Gastroesophageal sphincter (tissue), 4 donors: ENCODE measurements at regions not wholly inside any gene's neighbourhood (a gene's known extent, or its start where the extent isn't known, plus 50 kb on each side); places are given as distances from the start of the nearest gene placed in this dataset.

Source experiments
- ATAC-seq: fragments of 150-250 bp; one replicate; pipeline ENCODE4 v1.9.1; 2016; ENCODE audit warnings: mild to moderate bottlenecking, moderate library complexity
- H3K27ac ChIP-seq, 4 donors: fragments of 200-600 bp; sonication (generic) in 3 of 4; 1 replicate in 3 of 4; 2 replicates in 1 of 4; pipeline ENCODE4 v1.5.1; 2016 to 2019
- H3K27me3 ChIP-seq: fragments of 200-600 bp; sonication (generic); one replicate; pipeline ENCODE4 v1.5.1; 2019
- H3K36me3 ChIP-seq, 2 donors: fragments of 200-600 bp; sonication (generic); one replicate each; pipeline ENCODE4 v1.5.1; 2019; ENCODE audit warnings: control low read depth in 1 of 2
- H3K4me1 ChIP-seq, 3 donors: fragments of 200-600 bp; sonication (generic); 1 replicate in 2 of 3; 2 replicates in 1 of 3; pipeline ENCODE4 v1.5.1; 2016 to 2019; ENCODE audit warnings: control low read depth in 2 of 3
- H3K4me3 ChIP-seq, 2 donors: fragments of 200-600 bp; sonication (generic); one replicate each; pipeline ENCODE4 v1.5.1; 2019; ENCODE audit warnings: mild to moderate bottlenecking in 1 of 2, moderate library complexity in 1 of 2
- H3K9me3 ChIP-seq, 3 donors: fragments of 200-600 bp; sonication (generic); one replicate each; pipeline ENCODE4 v1.5.1; 2017 to 2019; ENCODE audit warnings: control low read depth in 2 of 3
- EP300 ChIP-seq: sonication (generic); formaldehyde crosslinking; IDR thresholded peaks from one replicate; pipeline ENCODE4 v1.6.1; 2017; ENCODE audit warnings: antibody characterized with exemption, mild to moderate bottlenecking
- POLR2A ChIP-seq, 2 donors: fragments of 450-650 bp; IDR thresholded peaks; one replicate each; pipeline ENCODE4 v1.6.1; 2017; ENCODE audit warnings: antibody characterized with exemption in 2 of 2, mild to moderate bottlenecking in 2 of 2, moderate library complexity in 1 of 2
- POLR2AphosphoS5 ChIP-seq: sonication (generic); formaldehyde crosslinking; IDR thresholded peaks from one replicate; pipeline ENCODE4 v1.6.1; 2017; ENCODE audit warnings: antibody characterized with exemption
- WGBS, 2 donors: methylation state at CpG; one replicate each; pipeline ENCODE4 v1.1.5; 2018; ENCODE audit warnings: low coverage in 1 of 2; 5-methylcytosine and 5-hydroxymethylcytosine counted together
- TF ChIP-seq, protein P1 (sequence below), 4 experiments: fragments of 200-600 bp in 2 of 4; fragments of 450-650 bp in 2 of 4; sonication (generic) in 1 of 4; IDR thresholded peaks; one replicate each; pipeline ENCODE4 v1.5.1; 2017 to 2019; ENCODE audit warnings: antibody characterized with exemption in 4 of 4, mild to moderate bottlenecking in 2 of 4, moderate library complexity in 2 of 4

DNA sequence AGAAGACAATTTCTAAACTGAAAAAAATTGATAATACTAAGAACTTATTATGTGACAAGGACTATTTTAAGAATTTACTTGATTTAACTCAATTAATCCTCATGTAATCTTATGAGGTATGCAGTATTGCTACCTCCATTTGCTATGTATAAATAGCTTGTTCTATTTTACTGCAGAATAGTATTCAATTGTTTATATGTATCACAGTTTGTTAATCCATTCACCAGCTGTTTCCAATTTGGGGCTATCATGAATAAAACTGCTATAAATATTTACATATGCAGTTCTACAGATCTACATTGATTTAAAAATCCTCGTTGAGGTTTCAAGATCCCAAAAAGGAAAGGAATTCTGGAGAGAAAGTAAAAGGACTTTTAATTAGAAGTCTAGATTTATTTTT lies 54.8 kb upstream of the DOCK10 start:
- TF ChIP-seq EP300 (no peak), POLR2A (IDR thresholded peaks at IDR 0.05) (no peak), POLR2AphosphoS5 (no peak)
- TF ChIP-seq, protein P1, sequence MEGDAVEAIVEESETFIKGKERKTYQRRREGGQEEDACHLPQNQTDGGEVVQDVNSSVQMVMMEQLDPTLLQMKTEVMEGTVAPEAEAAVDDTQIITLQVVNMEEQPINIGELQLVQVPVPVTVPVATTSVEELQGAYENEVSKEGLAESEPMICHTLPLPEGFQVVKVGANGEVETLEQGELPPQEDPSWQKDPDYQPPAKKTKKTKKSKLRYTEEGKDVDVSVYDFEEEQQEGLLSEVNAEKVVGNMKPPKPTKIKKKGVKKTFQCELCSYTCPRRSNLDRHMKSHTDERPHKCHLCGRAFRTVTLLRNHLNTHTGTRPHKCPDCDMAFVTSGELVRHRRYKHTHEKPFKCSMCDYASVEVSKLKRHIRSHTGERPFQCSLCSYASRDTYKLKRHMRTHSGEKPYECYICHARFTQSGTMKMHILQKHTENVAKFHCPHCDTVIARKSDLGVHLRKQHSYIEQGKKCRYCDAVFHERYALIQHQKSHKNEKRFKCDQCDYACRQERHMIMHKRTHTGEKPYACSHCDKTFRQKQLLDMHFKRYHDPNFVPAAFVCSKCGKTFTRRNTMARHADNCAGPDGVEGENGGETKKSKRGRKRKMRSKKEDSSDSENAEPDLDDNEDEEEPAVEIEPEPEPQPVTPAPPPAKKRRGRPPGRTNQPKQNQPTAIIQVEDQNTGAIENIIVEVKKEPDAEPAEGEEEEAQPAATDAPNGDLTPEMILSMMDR (IDR thresholded peaks at IDR 0.05): no peak
- WGBS, 2 donors: 0 to 11% methylated on average over 1 of the region's 1 CpG
- H3K27ac ChIP-seq: no peak overlapping the region
- ATAC-seq: no peak
- no peaks in the 10 kb centered on the region for H3K36me3 ChIP-seq
- H3K4me3 ChIP-seq: no peak overlapping the region
- no peaks in the 10 kb centered on the region for H3K4me1 ChIP-seq
- no peaks in the 10 kb centered on the region for H3K27me3 ChIP-seq
- H3K9me3 ChIP-seq: no peaks in the 10 kb centered on the region
